ENCODE measurements at regions not wholly inside any gene's neighbourhood (a gene's known extent, or its start where the extent isn't known, plus 50 kb on each side); places are given as distances from the start of the nearest gene placed in this dataset.

DNA sequence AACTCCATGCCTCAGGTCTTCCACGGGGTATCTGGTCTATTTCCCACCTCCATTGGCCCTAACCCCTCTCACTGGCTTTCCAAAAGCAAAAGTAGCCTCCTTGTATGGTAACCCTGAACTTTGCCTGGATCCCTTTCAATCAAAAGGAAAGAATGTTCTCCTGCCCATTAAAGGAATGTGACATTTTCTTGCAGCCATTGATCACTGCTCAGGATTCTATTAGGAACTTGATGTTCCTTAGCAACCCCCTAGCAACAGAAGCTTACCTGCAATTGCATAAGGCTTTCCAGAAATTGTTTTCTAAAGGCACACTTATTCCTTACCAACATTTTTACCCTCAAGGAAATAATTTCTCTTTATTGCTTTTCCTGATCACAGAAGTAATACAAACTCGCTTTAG lies 91.4 kb upstream of the AGAP1 start:
- no peak overlapping the region for H3K4me3 ChIP-seq (ENCODE audit: low read depth, low read length)
- DNase-seq (ENCODE audit: low read depth), result no peak
- TF ChIP-seq CTCF (IDR thresholded peaks at IDR 0.05; ENCODE audit: low read depth, low read length, missing control alignments), result no peak
- in situ Hi-C loops (cut with HindIII; ENCODE audit: low sequenced_read_pairs), result loop anchor here (5.0 kb wide), 1 partner anchor 35 kb away; no protein-coding TSS in a partner anchor

DNA sequence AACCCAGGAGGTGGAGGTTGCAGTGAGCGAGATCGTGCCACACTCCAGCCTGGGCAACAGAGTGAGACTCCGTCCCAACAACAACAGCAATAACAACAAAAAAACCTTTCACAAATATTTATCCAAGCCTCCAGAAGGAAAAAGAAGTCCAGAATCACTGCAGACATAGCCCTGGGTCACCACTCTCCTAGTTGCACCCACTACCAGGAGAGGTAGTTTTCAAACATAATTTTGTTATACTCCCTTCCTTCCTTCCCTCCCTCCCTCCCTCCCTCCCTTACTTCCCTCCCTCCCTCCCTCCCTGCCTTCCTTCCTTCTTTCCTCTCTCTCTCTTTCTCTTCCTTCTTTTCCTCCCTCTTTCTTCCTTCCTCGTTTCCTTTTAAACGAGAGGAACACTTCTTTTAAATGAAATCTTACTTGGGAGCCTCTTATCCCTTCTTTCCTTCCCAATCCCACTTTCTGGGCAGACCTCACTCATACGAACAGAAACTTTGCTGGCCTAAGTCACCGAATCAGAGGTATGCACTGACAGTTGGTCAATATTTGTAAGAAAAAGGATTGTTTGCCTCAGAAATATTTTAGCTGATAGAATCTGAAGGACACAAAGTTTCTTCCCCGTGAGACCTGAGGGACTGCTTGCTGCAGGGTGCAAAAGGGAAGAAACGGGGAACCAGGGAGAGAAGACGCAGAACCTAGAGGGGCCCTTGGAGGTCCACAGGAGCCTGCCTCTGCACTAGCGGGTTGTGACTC lies 88.1 kb upstream of the AGAP1 start:
- H3K4me3 ChIP-seq (ENCODE audit: low read depth, low read length), result no peak overlapping the region
- DNase-seq (ENCODE audit: low read depth), result no peak
- in situ Hi-C loops (cut with HindIII; ENCODE audit: low sequenced_read_pairs), result no loop called here
- no peak for TF ChIP-seq CTCF (IDR thresholded peaks at IDR 0.05; ENCODE audit: low read depth, low read length, missing control alignments)

DNA sequence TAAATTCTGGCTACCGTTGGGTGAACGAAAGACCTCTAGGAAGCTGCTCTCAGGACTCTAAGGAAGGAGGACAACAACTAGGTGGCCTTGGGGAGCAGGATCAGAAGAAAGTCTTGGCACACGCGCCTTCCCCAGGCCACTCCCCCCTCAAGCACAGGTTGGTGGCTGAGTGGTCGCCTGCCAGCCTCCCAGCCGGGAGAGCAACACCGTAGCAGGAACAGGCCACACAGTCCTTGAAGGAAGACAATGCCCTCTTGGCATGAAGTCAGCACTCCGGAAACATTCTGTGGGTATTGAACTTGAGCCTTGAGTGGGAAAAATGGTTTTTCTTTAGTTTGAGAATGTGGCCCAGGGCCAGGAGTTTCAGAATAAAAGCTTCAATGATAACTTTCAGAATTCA lies 87.4 kb upstream of the AGAP1 start:
- TF ChIP-seq CTCF (IDR thresholded peaks at IDR 0.05; ENCODE audit: low read depth, low read length, missing control alignments), result no peak
- in situ Hi-C loops (cut with HindIII; ENCODE audit: low sequenced_read_pairs), result no loop called here
- no peak overlapping the region for H3K4me3 ChIP-seq (ENCODE audit: low read depth, low read length)
- no peak for DNase-seq (ENCODE audit: low read depth)

DNA sequence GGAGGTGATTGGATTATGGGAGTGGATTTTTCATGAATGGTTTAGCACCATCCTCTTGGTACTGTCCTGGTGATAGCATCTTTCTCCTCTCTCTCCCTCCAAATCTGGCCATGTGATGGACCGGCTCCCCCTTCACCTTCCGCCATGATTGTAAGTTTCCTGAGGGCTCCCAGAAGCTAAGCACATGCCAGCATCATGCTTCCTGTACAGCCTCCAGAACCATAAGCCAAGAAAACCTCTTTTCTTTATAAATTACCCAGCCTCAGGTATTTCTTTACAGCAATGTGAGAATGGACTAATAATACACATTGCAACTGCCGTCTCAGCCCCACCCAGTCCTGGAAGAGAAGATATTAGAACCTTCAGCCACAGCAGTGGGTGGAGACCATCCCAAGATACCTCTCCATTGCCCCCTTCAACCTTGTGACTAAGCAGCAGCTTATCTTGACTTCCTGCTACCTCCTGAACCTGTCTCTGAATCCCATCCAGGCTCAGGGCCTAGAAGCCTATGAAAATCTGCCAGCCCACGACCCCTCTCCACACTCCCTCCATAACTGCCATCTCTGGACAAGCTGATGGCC lies 81.8 kb upstream of the AGAP1 start:
- TF ChIP-seq CTCF (IDR thresholded peaks at IDR 0.05; ENCODE audit: low read depth, low read length, missing control alignments), result no peak
- no peak overlapping the region for H3K4me3 ChIP-seq (ENCODE audit: low read depth, low read length)
- in situ Hi-C loops (cut with HindIII; ENCODE audit: low sequenced_read_pairs), result no loop called here
- DNase-seq (ENCODE audit: low read depth), result no peak

DNA sequence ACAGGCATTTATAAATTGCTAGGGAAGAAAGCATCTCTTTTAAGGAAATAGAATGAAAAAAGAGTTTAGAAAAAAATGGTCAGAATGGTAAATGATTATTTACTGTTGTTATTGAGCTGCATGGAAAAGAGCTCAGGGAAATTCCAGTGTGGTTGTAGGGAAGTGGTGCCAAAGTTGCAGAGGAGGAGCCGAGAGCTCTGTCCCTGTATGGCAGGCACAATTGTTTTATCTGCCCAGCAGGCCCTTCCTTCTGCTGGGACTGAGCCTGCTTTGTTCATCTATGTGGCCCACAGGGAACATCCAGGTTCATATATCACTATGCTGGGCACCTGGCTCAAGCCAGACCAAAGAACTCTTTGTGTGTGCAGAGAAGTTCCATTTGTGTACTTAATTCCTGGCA lies 80.8 kb upstream of the AGAP1 start:
- in situ Hi-C loops (cut with HindIII; ENCODE audit: low sequenced_read_pairs), result no loop called here
- DNase-seq (ENCODE audit: low read depth), result no peak
- TF ChIP-seq CTCF (IDR thresholded peaks at IDR 0.05; ENCODE audit: low read depth, low read length, missing control alignments), result no peak
- H3K4me3 ChIP-seq (ENCODE audit: low read depth, low read length), result no peak overlapping the region

DNA sequence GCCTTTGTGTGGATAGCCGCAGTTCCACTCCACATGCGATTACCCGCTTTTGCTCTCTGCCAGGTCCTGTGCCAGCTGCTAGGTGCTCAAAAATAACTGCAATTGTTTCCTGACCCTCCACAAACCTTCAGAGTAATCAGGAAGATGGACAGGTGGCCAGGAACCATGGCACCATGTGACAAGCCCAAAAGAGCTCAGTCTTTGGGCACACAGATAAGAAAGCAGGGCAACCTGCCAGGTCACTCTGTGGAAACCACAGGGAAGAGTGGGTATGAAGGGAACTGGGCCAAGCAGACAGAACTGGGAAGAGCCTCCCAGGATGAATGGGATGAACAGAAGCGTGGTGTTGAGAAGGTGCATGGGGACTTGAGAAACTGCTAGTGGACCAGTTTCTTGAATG lies 79.4 kb upstream of the AGAP1 start:
- H3K4me3 ChIP-seq (ENCODE audit: low read depth, low read length), result no peak overlapping the region
- DNase-seq (ENCODE audit: low read depth), result no peak
- in situ Hi-C loops (cut with HindIII; ENCODE audit: low sequenced_read_pairs), result no loop called here
- TF ChIP-seq CTCF (IDR thresholded peaks at IDR 0.05; ENCODE audit: low read depth, low read length, missing control alignments), result no peak
